Activated gamma-delta T cell (primary cell): ENCODE measurements at regions not wholly inside any gene's neighbourhood (a gene's known extent, or its start where the extent isn't known, plus 50 kb on each side); places are given as distances from the start of the nearest gene placed in this dataset.

Experiments used
- DNase-seq: peaks from one replicate; lab custom pipeline; 2025; lab: John Stamatoyannopoulos, UW

DNA sequence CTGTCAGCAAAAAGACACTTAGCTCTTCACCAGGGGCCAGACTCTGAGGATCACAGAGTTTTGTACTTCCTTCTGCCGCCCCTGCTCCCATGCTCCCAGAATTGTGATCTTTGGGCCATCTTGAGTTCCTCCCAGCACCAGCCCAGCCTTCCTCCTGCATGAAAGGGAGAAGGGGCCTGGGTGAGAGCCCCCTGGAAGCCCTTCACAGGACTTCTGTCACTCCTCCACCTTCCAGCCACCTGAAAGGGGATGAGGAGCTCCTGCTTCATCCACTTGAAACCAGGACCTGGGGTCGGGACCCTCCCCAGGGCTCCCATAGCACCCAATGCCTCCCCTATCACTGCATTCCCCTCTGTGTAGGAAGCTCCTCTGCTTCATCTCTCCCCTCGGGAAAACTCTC is 174.2 kb downstream of the BUD13 start:
- DNase-seq, result no peak

DNA sequence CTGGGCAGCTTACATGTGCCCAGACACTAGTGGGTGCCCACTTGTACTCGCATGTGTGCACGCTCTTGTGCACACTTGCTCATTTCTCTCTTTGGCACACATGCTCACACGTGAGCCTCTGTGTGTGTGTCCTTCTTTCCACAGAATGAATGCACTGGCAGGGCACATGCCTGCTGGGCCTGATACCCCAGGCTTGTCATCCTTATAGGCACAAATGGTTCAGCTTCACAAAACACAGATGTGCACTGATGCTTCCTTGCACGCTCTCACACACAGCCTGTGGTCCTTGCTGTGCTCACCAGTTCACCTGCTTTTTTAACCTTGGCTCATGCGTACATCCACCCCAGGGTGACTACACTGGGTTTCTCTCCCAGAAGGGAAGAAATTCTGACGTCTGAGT is 174.8 kb downstream of the BUD13 start:
- no peak for DNase-seq

DNA sequence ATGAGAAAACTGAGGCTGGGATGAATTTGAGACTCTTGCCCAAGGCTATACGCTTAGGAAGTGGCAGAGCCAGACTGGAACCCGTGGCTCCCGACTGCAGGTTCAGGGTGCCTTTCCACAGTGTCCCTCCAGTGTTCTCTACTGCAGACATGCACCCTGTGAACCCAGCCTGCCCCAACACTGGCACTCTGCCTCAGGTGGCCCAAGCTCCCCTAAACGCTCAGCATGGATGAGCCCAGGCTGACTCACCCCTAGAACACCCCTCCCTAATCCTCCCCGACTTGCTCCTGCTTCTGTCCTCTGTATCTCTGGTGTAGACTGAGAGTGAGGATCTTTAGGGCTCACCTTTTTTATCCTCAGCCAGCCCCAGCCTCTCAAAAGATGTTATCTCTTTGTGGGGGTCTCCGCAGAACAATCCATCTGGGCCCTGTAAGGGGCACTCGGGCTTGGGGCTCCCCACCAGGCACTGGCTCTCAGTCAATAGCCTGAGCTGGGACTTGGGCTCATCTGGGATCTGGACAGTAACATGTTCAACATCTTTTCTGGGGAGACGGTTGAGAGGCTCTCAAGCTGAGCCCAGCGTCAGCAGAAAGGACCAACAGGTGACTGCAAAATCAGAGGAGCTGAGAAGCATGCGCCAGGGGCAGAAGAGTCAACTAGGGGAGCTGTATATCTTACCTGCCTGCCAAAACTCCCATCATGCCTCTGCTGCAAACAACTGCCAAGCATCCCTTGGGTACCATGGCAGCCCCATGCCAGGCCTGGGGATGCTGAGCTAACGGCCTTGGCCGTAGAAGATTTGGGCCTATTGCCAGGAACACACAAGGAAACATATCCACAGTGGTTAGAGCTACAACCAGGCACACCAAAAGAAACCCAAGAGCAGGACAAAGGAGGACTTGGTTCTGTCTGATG is 176.2 kb downstream of the BUD13 start:
- DNase-seq, result no peak

DNA sequence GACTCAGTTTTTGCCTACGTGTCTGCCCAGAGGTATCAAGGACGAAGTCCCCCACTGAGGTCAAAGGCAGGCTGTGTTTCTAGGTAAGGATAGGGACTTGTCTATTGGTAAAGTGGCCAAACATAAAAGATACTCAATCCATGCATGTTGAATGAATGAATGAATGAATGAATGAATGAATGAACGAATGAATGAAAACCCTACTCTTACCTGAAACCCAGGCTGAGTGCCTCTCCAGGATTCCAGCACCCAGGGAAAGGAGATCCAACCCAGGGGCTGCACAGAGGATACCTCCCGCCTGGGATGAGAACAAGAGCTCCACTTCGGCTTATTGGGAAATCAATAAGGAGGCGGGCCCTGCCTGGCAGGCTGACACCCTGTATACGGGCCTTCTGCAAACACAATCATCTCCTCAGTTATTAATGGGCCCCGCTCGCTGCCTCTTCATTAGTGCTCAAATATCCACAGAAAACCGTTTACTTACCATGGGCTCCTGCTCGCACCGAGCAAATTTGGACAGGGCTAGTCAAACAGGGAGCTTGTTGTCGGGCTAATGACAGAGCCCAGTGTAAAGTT is 177.4 kb downstream of the BUD13 start:
- DNase-seq, result no peak

DNA sequence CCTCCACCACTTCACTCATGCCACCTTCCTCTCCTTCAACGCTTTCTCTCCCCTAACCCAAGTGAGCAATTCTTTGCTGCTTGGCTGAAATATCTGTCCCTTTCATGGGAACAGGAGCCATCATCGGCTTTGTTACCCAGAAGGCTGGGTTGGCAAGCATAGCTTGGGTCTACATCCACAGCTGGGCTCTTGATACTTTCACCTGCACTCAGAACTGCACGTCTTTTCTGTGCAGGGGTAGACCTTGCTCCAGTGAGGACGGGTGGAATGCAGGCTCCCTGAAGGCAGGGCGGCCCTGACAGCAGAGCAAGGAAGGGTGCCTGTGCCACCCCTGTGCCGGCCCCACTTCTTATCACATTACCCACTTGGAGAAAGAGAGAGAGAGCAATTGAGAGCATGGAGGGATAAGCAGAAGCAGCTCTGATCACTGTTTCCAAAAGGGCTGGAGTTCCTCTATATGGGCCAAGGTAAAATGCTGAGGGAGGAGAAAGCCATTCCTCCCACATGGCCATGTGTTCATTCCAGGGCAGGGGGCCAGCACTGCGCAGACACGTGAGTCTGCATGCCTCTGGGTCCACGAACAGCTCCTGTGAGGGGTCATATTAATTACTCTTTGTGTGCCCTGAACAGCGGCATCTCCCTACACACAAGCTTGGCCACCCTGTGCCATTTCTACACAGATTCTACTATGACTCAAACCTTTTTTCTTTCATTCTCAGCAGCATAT is 181.8 kb downstream of the BUD13 start:
- DNase-seq, result no peak

DNA sequence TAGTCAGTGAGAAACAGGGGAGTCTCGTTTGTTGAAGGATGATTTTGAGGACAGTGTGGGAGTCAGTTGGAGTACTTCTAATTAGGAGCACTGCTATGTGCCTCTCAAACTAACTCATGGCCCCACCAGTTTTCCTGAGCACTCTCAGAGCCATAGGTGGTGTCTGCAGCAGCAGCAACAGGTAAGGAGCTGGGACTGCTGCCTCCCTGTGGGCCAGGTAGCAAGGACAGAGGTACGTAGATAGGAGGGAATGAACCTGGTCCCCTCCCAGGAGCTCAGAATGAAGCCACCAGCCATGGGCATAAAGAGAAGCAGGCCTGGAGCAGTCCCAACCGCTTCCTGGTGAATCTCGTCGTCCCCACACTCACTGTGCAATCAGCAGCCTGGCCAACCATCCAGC is 183.4 kb downstream of the BUD13 start:
- no peak for DNase-seq

DNA sequence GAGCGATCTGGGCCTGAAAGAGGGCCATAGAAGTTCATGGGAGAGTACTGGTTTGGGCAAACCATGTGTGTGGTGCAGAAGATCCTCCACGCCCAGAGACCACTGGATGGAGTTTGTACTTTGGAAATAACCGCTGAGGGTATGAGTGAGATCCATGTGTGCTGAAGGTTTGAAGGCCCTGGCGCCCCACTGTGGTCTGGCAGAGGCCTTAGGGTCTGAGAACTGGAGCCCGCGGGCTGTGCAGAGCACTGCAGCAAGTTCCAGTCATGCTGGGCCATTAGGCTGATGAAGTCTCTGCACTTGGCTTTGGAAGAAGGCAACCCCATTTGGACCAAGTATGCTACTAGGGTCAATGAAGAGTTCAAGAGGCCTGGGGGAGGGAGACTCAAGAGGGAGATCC is 186.4 kb downstream of the BUD13 start:
- no peak for DNase-seq

DNA sequence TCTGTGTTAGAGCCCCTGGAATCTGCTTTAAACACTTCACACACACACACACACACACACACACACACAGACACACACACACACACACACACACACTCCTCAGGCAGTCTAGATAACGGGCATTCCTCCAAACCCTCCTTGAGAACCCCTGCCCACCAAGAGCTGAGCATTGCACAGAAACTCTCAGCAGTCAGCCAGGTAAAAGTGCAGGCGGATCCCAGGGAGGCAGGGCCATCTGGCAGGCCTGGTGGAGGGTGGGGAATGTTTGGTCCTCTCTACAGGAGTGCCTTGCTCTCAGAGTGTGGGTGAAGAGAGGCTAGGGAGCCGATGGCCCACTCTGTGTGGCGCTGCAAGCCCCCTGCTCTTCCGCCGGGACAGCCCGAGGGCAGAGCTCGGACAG is 190.2 kb downstream of the BUD13 start:
- no peak for DNase-seq

DNA sequence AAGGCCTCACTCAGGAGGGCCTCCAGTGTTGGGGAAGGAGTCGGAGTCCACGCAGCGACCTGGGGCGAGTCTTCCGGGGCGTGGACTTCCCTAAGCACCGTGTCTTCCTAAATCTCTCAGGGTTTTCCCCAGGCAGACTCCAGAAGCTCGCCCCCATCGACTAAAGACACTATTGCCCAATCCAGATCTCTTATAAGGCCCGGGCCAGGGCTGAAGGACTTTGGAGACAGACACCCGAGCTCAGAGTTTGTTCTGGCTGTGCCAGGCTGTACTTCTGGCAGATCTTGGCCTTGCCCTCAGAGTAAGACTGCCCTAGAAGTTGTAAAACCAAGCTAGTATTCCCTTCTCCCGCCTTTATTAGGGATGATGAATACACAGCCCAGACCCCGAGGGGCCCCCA is 191.4 kb downstream of the BUD13 start:
- DNase-seq, result no peak

DNA sequence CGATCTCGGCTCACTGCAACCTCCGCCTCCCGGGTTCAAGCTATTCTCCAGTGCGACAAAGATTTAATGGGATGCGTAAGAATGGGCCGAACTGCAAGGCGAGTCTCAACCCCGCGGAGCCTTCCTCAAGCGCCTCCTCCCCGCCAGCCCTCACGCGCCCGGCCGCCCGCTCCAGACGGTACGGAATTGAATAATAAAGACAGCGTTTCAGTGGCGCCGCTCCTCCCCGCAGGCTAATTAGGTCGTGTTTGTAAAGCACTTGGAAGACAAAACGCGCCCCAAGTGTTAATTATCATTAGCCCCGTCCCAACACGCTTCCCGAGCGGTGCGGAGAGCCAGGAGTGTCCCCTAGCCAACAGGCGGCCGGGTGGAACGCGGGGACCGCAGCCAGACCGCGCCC is 192.0 kb downstream of the BUD13 start:
- DNase-seq, result no peak

DNA sequence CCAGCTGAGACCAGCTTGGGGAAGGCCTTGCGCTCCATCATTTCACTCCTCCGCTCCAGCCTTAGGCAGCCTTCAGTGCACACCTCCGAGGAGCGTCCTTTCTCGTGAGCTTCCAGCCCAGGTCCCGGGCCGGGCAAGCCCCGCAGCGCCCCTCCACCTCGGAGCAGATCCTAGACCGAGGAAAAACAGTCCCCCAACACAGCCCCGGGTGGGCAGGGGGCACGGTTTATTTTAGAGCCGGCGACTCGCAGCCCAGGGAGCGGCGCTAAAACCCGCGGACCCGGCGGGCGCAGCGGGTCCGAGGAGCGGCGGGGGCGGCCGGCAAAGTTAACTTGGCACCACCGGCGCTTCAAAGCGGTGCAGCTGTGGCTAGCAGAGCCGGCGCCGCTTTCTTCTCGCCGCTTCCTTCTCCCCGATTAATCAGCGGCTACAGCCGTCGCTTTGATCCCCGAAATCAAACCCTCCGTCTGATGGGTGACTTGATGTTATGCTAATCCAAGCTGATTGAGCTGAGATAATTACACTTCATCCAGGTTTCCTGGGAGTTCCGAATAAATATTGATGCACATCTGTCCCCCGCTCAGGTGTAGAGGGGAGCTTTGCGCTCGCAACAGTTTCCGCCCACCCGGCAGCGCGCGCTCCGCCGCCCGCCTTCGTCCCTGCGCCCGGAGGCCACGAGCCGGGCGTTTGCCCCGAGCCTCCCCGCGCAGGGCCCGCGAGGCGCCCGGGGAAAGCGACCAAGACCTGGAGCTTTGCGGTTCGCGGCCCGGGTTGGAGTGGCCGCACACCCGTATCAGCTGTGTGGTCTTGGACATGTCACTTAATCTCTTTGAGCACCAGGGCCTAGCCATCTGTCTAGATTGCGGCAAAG is 192.7 kb downstream of the BUD13 start:
- no peak for DNase-seq

DNA sequence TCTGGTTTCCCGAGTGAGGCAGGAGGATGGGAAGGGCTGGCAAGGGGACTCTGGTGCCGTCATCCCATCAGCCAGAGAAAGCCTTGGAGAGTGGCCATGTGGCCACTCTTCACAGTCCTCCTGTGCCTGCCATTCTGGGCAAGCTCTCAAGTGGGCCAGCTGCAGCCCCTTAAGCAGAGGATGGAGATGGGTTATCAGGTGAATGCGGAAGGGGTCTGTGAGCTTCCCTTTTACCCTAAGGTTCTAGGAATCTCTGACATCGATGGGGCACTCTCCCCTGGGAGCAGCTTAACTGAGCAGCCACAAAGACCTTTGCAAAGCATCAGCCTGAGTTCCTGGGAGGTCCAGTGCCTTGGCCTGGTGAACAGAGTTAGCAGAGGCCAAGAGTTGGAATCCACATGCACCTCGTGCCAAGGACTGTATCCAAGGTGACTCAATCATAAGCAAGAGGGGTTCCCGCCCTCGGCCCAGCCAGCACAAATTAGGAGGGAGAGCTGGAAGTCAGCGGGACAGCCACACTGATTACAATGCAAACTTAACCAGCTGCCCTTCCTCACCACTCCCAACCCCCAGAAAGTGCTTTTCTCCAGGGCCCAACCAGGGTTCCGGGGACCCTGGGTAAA is 193.6 kb downstream of the BUD13 start:
- no peak for DNase-seq

DNA sequence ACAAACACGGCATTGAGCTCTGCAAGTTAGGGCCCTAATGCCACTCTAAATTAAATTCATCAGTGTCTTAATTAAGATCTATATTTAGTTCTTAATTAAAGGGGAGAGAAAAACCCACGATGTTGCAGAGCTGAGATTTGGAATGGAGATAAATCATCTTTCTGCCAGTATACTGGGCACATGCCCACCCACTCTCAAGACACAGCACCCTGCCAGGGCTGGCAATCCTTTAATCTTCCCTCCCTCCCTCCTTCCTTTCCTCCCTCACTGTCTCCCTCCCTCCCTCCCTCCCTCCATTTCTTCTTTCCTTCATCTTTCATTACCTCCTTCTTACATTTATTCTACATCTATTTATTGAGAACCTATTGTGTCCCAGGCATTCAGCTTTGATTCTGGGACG is 194.8 kb downstream of the BUD13 start:
- DNase-seq, result no peak

DNA sequence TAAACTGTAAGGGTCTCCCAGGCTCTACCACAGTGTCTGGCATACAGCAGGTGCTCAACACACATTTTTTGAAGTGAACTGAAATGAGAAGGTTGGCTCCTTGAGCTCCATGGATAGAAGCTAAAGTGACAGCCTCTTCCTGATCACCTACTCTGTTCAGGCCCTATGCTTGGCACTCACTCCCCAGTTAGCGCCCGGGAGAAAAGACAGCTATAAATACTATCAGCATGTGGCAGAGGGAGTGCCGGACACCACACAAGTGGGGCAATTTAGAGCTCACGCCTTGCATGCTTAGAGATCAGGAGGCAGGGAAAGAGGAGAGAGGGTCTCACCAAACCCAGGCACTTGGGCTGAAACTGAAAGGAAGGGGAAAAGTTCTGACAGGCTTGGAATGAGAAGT is 195.5 kb downstream of the BUD13 start:
- DNase-seq, result no peak

DNA sequence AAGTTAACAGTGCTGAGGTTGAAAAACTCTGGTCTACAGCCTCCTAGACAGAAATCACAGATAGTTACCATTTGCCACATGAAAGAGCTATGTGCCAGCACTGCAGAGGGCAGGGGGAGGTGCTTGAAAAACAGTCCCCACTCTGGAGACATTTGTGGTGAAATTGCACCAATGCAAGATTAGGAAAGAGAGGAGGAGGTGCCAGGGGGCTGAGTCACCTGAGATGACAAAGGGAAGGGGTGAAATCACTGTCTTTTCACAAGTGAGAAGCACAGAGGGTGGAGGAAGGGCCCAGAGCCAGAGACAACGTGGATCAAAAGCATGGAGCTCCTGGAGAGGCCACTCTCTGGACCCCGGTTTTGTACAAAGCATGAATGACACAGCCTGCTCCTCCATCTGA is 196.3 kb downstream of the BUD13 start:
- no peak for DNase-seq

DNA sequence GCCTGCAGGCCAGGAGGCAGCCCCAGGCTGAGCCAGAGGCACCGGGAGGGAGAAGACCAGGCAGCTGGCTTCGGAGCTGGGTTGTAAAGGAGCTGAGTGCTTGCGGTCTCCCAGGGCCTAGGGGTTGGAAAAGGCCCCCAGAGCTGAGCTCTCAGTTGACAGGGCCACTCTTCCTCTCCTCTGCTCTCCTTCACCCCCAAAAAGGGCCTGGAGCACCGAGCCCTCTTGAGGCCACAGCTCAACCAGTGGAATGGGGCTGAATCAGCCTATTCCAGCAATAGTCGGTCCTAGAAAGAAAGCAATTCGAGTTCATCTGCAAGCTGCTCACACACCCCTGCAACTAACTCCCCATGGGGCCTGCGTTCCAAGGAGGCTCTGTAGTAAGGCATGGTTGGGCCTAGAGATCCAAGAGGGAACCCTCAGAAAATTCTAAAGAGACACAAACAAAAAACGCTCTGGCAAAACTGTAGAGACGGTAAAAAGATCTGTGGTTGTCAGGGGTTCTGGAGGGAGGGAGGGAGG is 205.0 kb downstream of the BUD13 start:
- no peak for DNase-seq

DNA sequence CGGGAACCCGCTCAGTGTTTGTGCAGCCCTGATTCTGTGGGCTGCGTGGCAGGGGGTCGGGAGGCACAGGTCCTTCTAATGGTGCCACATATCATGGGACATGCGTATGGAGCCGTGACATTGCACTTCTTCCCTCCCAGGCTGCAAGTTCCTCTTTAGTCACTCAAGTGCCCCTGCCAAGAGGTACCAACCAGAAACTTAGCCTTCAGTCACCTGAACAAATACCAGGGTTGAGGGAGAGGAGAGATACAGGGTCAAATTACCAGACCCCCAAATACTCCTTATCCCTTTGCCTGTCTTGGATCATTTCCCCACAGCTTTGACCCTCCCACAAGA is 209.1 kb downstream of the BUD13 start:
- no peak for DNase-seq

DNA sequence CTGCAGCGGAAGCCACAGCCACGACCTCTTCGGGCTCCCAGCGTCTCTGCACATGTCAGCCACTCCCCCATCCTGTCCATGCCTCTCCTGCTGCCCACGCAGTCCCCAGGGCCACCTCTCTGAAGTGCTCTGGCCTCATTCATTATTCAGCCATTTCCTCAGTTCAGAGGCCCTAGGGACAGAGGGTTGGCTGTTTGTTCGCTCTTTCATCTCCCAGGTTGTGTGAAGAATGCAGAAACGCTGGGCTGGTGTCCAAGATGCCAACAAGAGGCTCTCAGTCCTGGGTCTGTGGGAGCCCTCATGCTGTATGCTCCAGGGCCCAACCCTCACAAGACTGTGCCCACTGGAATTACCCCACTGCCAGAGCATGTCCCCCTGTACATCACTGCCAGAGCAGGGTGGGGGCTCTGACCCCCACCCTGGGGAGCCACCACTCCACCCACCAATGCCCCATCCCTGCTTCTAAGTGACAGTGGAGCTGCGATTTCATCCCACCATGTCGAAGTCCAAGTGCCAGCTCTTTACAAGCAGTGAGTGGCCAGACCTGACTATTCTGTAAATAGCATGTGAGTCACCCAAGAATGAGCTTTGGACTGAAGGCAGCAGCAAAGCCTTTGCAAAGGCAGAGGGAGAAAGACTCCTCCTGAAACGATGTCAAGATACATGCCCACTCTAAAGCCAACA is 209.6 kb downstream of the BUD13 start:
- DNase-seq, result no peak

DNA sequence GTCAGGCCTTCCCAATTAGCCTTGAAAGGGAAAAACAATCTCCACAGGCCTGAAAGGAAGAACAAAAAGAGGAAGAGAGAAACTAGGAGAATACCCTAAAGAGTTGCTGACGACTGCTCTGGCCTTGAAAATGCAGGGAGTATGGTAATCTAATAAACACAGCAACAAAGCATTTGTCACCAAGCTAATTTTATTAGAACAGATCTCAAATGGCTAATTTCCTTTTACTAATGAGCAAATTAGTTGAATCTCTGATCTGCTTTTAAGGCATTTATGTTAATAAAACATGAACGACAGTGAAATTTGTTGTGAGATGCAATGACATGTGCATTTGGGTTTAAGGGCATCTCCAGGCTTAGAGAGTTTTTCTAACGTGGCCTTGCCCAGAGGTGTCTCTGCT is 212.2 kb downstream of the BUD13 start:
- DNase-seq, result no peak

DNA sequence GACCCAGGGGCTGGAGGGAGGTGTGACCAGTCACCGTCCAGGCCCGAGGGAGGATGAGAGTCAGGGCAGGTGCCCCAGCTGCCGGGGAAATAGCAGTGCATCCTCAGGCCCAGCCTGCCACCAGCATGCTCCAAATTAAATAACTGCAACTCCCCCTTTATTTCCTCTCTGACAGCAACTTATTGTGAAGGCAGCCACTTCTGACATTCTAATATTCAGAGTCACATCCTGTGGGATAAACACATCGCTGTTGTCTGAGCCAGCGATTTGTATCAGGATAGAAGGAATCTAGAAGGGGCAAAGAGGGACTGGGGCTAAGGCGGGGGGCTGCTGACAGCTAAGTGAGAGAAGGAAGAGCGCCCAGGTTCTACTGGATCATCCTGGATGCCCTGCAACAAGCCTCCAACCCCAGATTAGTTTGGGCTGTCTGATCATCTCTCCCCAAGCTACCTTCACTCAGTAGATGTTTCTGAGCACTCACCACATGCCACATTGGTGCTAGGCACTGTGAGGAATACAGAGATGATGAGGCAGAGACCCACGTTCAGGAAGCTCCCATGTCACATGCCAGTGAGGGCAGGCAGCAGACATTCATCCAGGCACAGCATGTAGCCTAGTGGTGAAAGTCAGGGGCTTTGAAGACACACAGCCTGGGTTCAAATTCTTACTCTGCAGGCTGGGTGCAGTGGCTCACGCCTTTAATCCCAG is 214.1 kb downstream of the BUD13 start:
- no peak for DNase-seq
